CD4-positive, alpha-beta T cell treated with Interleukin-2 at 100 ng/mL for 4 hours (primary cell): ENCODE measurements at regions not wholly inside any gene's neighbourhood (a gene's known extent, or its start where the extent isn't known, plus 50 kb on each side); places are given as distances from the start of the nearest gene placed in this dataset.
"Not testable (repeated sequence)": the region's sequence is repeated elsewhere in the genome, so short reads cannot be mapped to it uniquely, and the experiment has no call there.

Source experiments
- DNase-seq: peaks from one replicate; pipeline ENCODE4 v3.0.0-alpha.2; 2020; ENCODE audit warnings: low spot score

- no peak for DNase-seq
Observed at GRCh38 chr6:119879731-119880130, 530.2 kb upstream of the MAN1A1 start.

DNA sequence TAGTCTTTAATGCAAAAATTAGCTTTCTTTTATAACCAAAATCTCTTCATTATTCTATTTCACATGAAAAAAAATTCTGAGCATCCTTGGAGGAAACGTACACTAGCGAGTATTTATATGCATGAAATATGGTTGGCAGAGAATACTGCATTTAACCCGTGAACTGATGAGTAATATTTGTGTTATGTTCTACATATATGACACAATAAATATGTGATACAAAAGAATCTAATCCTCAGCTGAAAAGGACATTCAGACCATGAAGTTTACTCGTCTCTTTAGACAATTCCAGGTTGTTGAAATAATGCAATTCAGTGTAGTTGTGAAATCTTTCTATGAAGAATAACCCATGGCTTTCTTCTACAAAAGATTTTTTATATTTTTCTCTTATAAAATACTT, 524.8 kb upstream of the MAN1A1 start:
- no peak for DNase-seq

- DNase-seq = no peak
Observed at GRCh38 chr6:119873107-119873506, 523.5 kb upstream of the MAN1A1 start.

DNA sequence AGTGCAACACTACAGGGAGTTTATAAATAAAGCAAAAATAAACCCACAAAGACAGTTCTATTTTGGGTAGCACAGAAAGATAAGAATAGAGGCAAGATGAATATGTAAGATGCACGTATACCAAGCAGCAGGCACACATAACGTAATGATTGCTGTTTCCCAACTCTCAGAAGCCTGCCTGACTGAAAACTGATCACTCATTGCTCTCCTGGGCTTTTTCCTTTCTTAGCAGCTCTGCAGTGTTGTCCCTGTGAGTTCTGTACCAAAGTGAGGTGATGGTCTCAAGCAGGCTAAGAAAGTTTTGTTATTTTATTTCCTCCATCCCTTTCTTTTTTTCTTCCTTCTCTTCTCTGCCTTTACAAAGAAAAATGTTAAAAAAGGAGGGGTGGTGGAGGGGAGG, 522.0 kb upstream of the MAN1A1 start:
- no peak for DNase-seq

DNA sequence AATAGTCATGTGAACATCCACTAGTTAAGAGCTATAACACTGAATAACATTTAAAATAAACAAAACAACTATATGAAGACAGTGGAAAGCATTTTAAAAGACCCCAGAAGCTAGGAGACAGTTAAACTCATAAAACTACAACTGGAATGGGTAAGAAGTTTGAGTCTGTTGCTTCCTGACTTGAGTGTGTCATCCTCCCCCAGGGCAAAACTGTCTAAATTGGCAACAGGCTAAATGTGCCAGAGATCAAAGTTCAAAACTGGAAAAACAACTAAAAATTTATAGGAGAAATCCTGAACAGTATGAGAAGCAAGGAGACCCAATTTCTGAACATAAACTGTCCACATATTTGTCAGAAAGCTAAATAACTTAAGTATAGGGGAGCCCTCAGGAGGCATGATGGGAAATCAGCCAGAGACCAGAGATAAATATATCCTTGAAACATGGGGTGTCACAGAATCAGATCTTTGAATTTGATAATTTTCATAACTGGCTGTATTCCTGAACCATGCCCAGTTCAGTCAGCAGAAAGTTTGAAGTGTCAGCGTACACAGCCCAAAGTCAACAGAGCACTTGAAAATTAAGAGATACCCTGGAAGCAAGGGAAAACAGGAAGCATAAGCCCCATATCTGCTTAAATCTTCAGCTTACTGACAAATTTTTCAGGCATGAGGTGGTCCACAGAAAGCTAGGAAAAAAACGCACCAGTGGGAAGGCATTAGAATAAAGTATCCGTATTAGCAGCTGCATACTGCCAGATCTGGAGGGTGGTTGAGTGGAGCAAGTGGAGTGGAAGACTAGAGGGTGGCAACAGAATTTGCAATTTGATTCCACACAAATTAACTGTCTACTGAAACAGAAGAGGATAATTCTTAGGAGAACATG, 516.1 kb upstream of the MAN1A1 start:
- DNase-seq = no peak

DNA sequence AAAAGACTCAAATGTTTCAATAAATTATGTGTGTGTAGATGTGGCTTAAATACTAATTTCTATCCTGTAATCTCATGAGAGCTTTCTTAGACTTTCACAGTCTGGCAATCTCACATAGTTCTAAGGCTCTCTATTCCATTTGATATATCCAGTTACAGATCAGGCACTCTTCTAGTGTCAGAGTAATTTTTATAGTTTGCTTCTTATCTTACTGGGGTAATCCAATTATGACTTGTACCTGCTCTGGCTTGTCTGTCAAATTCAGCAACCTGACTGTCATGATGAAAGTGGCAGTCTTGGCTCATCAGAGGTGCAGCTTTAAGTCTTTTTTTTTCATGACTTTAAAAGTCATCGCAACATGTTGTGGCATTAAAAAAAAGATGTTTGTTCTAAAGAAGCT, 513.2 kb upstream of the MAN1A1 start:
- no peak for DNase-seq

- no peak for DNase-seq
Observed at GRCh38 chr6:119858901-119859300, 509.3 kb upstream of the MAN1A1 start.

GRCh38 chr6:119856136-119856535, 506.6 kb upstream of the MAN1A1 start:
- DNase-seq = peak; percentile 8

- DNase-seq = no peak
Observed at GRCh38 chr6:119848696-119849095, 499.1 kb upstream of the MAN1A1 start.

DNA sequence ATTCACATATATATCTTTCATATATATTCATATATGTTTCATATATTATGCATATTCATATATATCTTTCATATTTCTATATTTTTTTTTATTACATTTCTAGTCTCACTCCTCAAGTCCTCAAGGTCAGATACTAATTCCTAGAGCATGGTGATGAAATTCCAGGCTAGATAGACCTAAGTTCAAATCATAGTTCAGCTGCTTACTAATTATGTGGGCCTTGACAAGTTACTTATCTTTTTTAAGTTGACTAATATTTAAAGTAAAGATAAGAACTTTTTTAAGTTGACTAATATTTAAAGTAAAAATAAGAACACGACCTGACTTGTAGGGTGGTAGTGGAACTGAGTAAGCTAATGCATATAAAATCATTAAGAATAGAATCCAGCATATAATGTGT, 495.6 kb upstream of the MAN1A1 start:
- no peak for DNase-seq

- no peak for DNase-seq
Observed at GRCh38 chr6:119844387-119844786, 494.8 kb upstream of the MAN1A1 start.

- no peak for DNase-seq
Observed at GRCh38 chr6:119842191-119842590, 492.6 kb upstream of the MAN1A1 start.

DNA sequence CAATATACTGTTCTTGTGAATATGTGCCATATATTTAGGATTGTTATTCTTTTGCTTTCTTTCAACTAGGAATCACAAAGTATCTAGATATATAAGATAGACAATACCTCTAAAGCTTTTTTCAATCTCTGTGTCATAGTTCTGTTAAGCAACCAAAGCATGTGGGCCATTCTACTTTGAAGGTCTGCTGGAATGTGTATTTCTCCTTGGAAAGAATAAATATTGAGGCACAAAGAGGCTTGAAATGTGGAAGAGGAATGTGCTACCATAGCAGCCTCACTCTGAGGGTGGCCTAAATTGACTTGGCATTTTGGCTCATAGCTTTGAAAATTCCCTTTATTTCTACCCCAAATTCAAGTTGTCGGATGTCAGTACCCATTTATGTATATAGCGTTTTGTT, 488.5 kb upstream of the MAN1A1 start:
- DNase-seq = no peak

DNA sequence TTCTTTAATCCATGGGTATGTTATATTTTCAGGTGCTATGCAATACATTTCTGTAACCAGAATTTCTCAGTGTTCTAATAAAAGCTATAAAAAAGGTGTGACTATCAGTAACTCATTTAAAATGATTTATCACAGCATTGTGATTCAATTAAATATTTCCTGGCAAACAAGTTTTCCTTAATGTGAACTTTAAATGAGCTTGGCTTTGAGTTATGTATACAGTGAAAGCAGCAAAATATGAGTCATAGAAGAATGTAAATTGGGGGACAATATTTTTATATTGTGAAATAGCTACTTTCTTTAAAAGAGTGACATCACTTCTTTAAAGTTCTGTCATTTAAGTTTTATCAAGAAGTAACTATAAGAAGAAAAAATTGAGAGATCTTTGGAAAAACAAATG, 484.9 kb upstream of the MAN1A1 start:
- DNase-seq = no peak

- DNase-seq = no peak
Observed at GRCh38 chr6:119832411-119832810, 482.9 kb upstream of the MAN1A1 start.

DNA sequence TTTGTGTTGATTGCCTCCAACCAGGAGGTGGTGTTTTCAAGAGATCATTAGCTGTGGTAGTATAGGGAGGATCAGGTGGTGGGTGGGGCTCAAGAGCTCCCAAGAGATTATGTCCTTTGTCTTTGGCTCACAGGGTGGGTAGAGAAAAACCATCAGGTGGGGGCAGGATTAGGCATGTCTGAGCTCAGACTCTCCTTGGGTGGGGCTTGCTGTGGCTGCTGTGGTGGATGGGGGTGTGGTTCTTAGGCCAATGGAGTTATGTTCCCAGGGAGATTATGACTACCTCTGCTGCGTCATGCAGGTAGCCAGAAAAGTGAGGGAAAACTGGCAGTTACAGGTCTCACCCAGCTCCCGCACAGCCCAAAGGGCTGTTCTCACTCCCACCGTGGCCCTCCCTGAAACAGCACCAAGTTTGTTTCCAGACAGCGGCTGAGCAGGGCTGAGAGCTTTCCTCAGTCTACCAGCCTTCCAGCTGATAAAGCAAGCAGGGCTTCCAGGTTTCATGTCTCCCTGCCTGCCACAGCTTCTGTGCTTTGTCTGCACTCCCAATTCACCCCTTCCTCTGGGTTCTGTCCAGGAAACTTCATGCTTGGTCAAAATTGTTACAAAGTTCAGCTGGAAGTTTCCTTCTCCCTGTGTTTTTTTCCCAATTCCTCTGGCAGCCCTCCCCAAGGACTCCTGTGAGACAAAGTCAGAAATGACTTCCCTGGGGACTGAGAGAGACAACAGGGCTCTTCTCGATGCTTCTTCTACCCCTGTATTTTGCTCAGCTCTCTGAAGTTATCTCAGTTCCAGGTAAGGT, 481.1 kb upstream of the MAN1A1 start:
- DNase-seq = no peak

GRCh38 chr6:119830069-119830468, 480.5 kb upstream of the MAN1A1 start:
- no peak for DNase-seq

GRCh38 chr6:119829499-119829898, 479.9 kb upstream of the MAN1A1 start:
- DNase-seq = not testable (repeated sequence)

DNA sequence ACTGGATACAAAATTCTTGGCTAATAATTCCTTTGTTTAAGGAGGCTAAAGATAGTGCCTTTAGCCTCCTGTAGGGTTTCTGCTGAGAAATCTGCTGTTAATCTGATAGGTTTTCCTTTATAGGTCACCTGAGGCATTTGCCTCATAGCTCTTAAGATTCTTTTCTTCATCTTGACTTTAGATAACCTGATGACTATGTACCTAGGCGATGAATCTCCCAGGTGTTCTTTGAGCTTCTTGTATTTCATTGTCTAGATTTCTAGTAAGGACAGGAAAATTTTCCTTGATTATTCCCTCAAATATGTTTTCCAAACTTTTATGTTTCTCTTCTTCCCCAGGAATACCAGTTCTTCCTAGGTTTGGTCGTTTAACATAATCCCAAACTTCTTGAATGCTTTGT, 479.4 kb upstream of the MAN1A1 start:
- DNase-seq = no peak

DNA sequence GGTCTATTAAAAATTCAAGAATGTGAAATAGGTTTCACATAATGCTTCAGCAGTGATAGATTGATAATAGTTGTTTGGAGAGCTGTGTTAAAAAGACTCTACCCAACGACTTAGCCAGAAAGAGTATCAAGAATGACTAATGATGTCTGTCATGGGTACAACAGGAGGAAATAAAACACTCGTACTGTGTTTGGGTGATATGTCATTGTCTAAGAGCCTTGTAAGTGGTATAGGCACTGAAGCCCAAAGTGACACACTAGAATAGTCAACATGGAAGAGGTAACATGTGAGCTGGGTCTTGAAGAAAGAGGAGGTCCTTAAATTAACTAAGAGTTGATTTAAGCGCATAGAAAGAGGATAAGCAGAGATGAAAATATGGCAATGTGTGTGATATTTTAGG, 471.8 kb upstream of the MAN1A1 start:
- no peak for DNase-seq

GRCh38 chr6:119818876-119819275, 469.3 kb upstream of the MAN1A1 start:
- no peak for DNase-seq

DNA sequence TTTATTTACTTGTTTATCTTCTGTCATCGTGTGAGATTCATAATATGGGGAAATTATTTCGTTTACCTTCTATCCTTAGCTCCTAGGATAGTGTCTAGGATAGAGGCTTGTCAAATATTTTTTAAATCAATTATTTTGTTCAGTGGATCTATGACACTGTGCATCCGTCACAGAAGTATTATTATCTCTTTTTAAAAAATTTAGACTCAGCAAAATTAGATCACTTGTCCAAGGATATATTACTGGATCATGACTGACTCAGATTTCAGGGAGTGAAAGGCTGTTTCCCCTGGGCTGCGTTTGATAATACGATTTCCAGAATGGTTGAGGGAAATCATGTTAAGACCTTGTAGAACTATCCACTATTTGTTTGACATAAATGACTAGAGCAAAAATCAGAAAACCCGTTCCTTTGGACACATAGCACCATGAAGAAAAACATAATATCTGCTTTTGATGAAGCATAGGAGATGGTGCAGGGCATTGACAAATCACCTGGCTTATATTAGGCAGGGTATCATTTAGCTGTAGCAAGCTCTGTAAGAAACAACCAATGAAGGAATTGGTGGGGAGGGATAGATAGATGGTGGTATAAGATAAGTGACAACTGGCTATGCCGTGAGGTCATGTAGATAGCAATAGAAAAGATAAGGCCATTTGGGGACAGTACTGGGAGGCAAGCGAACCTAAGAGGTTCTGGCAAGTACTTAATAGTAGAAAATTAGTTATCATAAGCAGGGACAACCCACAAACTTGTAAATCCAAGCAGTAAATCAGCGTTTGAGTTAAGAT, 465.2 kb upstream of the MAN1A1 start:
- no peak for DNase-seq

DNA sequence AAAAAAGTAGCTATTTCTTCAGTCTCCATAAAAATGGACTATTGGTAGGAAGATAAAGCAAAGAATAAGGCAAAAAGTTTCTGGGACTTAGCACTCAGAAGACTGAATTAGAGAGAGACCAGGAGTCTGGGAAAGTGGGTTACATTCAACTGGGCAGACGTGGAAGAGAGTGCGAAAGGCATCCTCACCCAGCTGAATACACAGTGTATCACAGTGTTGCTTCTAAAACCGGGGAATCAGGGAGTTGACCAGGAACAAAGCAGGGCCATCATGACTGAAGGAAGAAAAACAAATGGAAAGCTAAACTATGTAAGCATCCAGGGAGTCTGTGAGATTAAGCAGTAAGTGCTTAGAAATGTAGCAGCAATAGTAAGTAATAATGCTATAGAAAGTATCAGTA, 452.9 kb upstream of the MAN1A1 start:
- no peak for DNase-seq
